Choroid plexus epithelial cell (primary cell): ENCODE measurements at regions not wholly inside any gene's neighbourhood (a gene's known extent, or its start where the extent isn't known, plus 50 kb on each side); places are given as distances from the start of the nearest gene placed in this dataset.
"Not testable (repeated sequence)": the region's sequence is repeated elsewhere in the genome, so short reads cannot be mapped to it uniquely, and the experiment has no call there.

Experiments used
- DNase-seq: peaks from one replicate; pipeline ENCODE4 v3.0.0-alpha.2; 2010; ENCODE audit warnings: low read depth
- H3K4me3 ChIP-seq: 2 replicates; pipeline ENCODE4 v1.5.1; 2011; ENCODE audit warnings: low read depth, mild to moderate bottlenecking, control low read depth, low read length, moderate library complexity
- CTCF ChIP-seq: conservative IDR thresholded peaks from 2 replicates; pipeline ENCODE4 v1.5.1; 2011; ENCODE audit warnings: low read depth, mild to moderate bottlenecking, control low read depth, inconsistent platforms, low read length, moderate library complexity

- no peak overlapping the region for H3K4me3 ChIP-seq
- DNase-seq: no peak
- no peak for TF ChIP-seq CTCF
These were observed 966.7 kb upstream of the ROBO1 start for GRCh38 chr3:80734483-80734882.

- no peak for TF ChIP-seq CTCF
- peak; percentile 91 for DNase-seq
- no peak overlapping the region for H3K4me3 ChIP-seq
These were observed 965.9 kb upstream of the ROBO1 start for GRCh38 chr3:80733522-80734176.

GRCh38 chr3:80727561-80727960 lies 959.8 kb upstream of the ROBO1 start:
- DNase-seq, H3K4me3 ChIP-seq: not testable (repeated sequence)

GRCh38 chr3:80709597-80710322 lies 942.0 kb upstream of the ROBO1 start:
- DNase-seq, H3K4me3 ChIP-seq: not testable (repeated sequence)

GRCh38 chr3:80705290-80705689 lies 937.5 kb upstream of the ROBO1 start:
- H3K4me3 ChIP-seq: no peak overlapping the region
- DNase-seq: no peak
- TF ChIP-seq CTCF: no peak

GRCh38 chr3:80701349-80701748 lies 933.6 kb upstream of the ROBO1 start:
- no peak for TF ChIP-seq CTCF
- no peak for DNase-seq

GRCh38 chr3:80697291-80697690 lies 929.5 kb upstream of the ROBO1 start:
- no peak for TF ChIP-seq CTCF
- no peak for DNase-seq
- H3K4me3 ChIP-seq: no peak overlapping the region

More at GRCh38 chr3:80701349-80701748, 933.6 kb upstream of the ROBO1 start:
- no peak overlapping the region for H3K4me3 ChIP-seq

- H3K4me3 ChIP-seq: no peak overlapping the region
- no peak for DNase-seq
- no peak for TF ChIP-seq CTCF
These were observed 928.5 kb upstream of the ROBO1 start for GRCh38 chr3:80696280-80696679.
